Spleen (tissue), 7 donors: ENCODE measurements at regions not wholly inside any gene's neighbourhood (a gene's known extent, or its start where the extent isn't known, plus 50 kb on each side); places are given as distances from the start of the nearest gene placed in this dataset.
A peak's percentile ranks its signal among the peaks of the same experiment; 100 is the strongest.

Experiments
- CTCF ChIP-seq, 11 experiments: fragments of 200-600 bp in 7 of 11; fragments of 450-650 bp in 4 of 11; sonication (generic) in 4 of 11; IDR thresholded peaks in 8 of 11; conservative IDR thresholded peaks in 3 of 11; 1 replicate in 7 of 11; 2 replicates in 4 of 11; pipeline versions ENCODE4 v1.4.0 to v1.8.0; 2016 to 2021; ENCODE audit warnings: antibody characterized with exemption in 11 of 11, inconsistent platforms in 4 of 11, mild to moderate bottlenecking in 1 of 11
- POLR2A ChIP-seq, 3 donors: fragments of 450-650 bp; IDR thresholded peaks; one replicate each; pipeline ENCODE4 v1.5.1; 2017; ENCODE audit warnings: antibody characterized with exemption in 3 of 3, mild to moderate bottlenecking in 1 of 3
- POLR2AphosphoS5 ChIP-seq, 3 donors: sonication (generic); formaldehyde crosslinking; IDR thresholded peaks; one replicate each; pipeline ENCODE4 v1.5.1; 2017; ENCODE audit warnings: antibody characterized with exemption in 3 of 3
- donor health status: DM: no; HTN: no; CAD: no; lungs with moderate emphysema.
- donor health status: DM: no; HTN: no; CAD: no.
- donor health status: DM: no; HTN: no; CAD: no.

GRCh38 chr1:96525657-96526557, 195.7 kb upstream of the PTBP2 start:
- no peak for TF ChIP-seq CTCF (IDR thresholded peaks at IDR 0.05 in 8 of 11, conservative IDR thresholded peaks at IDR 0.05 in 3 of 11)
- peak in 1 of 3 donors; percentile 29 for TF ChIP-seq POLR2AphosphoS5 (IDR thresholded peaks at IDR 0.05)
- TF ChIP-seq POLR2A (IDR thresholded peaks at IDR 0.05): no peak
